ENCODE measurements at regions not wholly inside any gene's neighbourhood (a gene's known extent, or its start where the extent isn't known, plus 50 kb on each side); places are given as distances from the start of the nearest gene placed in this dataset.

DNA sequence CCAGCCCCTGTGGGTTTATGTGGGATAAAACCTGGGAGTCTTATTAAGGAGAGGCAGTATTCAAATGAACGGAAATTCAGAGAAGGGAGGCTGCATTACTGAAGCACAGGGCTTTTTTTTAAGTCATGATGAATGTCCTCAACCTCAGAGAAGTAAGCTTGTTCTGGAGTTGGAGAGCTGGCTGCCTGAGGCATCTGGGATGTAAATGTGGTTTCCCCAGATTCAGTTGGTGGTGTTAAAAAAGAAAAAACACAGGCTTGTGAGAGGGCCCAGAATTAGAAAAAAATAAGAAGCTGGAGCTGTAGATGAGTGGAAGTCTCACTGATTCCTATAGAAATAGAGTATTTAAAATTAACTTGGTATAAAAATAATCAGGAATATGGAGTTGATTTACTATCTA lies 64.0 kb upstream of the GPR12 start:
- H3K4me1 ChIP-seq: no peaks in the 10 kb centered on the region
- H3K4me3 ChIP-seq: no peak overlapping the region
- H3K27me3 ChIP-seq: no peaks in the 10 kb centered on the region
- DNase-seq: no peak
- TF ChIP-seq, protein P1, sequence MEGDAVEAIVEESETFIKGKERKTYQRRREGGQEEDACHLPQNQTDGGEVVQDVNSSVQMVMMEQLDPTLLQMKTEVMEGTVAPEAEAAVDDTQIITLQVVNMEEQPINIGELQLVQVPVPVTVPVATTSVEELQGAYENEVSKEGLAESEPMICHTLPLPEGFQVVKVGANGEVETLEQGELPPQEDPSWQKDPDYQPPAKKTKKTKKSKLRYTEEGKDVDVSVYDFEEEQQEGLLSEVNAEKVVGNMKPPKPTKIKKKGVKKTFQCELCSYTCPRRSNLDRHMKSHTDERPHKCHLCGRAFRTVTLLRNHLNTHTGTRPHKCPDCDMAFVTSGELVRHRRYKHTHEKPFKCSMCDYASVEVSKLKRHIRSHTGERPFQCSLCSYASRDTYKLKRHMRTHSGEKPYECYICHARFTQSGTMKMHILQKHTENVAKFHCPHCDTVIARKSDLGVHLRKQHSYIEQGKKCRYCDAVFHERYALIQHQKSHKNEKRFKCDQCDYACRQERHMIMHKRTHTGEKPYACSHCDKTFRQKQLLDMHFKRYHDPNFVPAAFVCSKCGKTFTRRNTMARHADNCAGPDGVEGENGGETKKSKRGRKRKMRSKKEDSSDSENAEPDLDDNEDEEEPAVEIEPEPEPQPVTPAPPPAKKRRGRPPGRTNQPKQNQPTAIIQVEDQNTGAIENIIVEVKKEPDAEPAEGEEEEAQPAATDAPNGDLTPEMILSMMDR (IDR thresholded peaks at IDR 0.05): no peak
- TF ChIP-seq POLR2A (IDR thresholded peaks at IDR 0.05): no peak
- no peaks in the 10 kb centered on the region for H3K36me3 ChIP-seq
- no peaks in the 10 kb centered on the region for H3K9me3 ChIP-seq
- no peak overlapping the region for H3K27ac ChIP-seq

- no peaks in the 10 kb centered on the region for H3K4me1 ChIP-seq
- no peak overlapping the region for H3K4me3 ChIP-seq
- no peak for DNase-seq
- TF ChIP-seq POLR2A (IDR thresholded peaks at IDR 0.05): no peak
- TF ChIP-seq, protein P1 (IDR thresholded peaks at IDR 0.05): no peak
- no peak overlapping the region for H3K27ac ChIP-seq
- no peaks in the 10 kb centered on the region for H3K36me3 ChIP-seq
- H3K9me3 ChIP-seq: no peaks in the 10 kb centered on the region
- H3K27me3 ChIP-seq: no peaks in the 10 kb centered on the region
Measured at GRCh38 chr13:26822146-26822545, 61.6 kb upstream of the GPR12 start.

GRCh38 chr13:26821672-26822071 lies 61.1 kb upstream of the GPR12 start:
- H3K27me3 ChIP-seq: no peaks in the 10 kb centered on the region

DNA sequence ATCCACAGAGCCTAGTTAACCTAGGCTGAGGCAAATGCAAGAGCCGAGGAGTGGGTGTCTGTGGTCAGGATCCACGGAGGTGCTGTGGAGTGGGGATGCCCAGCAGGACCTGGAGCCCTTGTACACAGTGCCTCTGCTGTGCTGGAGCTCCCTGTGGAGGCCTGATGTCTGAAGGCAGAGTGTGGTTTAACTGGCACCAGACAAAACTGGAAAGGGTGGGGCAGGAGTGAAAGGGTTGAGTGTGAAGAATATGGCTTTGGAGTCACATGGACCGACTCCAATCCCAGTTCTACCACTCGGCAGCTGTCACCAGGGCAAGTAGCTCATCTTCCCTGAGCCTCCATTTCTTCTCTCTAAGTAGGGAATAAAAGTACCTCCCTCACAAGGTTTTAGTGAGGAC lies 60.3 kb upstream of the GPR12 start:
- Histone ChIP-seq H3K4me3 (no peak overlapping the region), H3K4me1 (no peaks in the 10 kb centered on the region), H3K9me3 (no peaks in the 10 kb centered on the region), H3K27ac (no peak overlapping the region), H3K36me3 (no peaks in the 10 kb centered on the region), H3K27me3 (no peaks in the 10 kb centered on the region)
- no peak for DNase-seq
- TF ChIP-seq, protein P1 (IDR thresholded peaks at IDR 0.05): no peak
- TF ChIP-seq POLR2A (IDR thresholded peaks at IDR 0.05): no peak

More at GRCh38 chr13:26821672-26822071, 61.1 kb upstream of the GPR12 start:
- Histone ChIP-seq H3K4me3 (no peak overlapping the region), H3K4me1 (no peaks in the 10 kb centered on the region), H3K27ac (no peak overlapping the region), H3K9me3 (no peaks in the 10 kb centered on the region), H3K36me3 (no peaks in the 10 kb centered on the region)
- TF ChIP-seq, protein P1 (IDR thresholded peaks at IDR 0.05): no peak
- TF ChIP-seq POLR2A (IDR thresholded peaks at IDR 0.05): no peak
- no peak for DNase-seq

- H3K36me3 ChIP-seq: no peaks in the 10 kb centered on the region
- H3K4me1 ChIP-seq: no peaks in the 10 kb centered on the region
- DNase-seq: no peak
- no peaks in the 10 kb centered on the region for H3K9me3 ChIP-seq
- no peak overlapping the region for H3K4me3 ChIP-seq
- no peak for TF ChIP-seq POLR2A (IDR thresholded peaks at IDR 0.05)
- TF ChIP-seq, protein P1 (IDR thresholded peaks at IDR 0.05): no peak
- H3K27me3 ChIP-seq: no peaks in the 10 kb centered on the region
- H3K27ac ChIP-seq: no peak overlapping the region
Measured at GRCh38 chr13:26819046-26819445, 58.5 kb upstream of the GPR12 start.

GRCh38 chr13:26816881-26817280 lies 56.3 kb upstream of the GPR12 start:
- H3K27me3 ChIP-seq: no peaks in the 10 kb centered on the region
- DNase-seq: no peak
- H3K36me3 ChIP-seq: no peaks in the 10 kb centered on the region
- no peak for TF ChIP-seq POLR2A (IDR thresholded peaks at IDR 0.05)
- H3K27ac ChIP-seq: no peak overlapping the region
- no peaks in the 10 kb centered on the region for H3K4me1 ChIP-seq
- H3K9me3 ChIP-seq: no peaks in the 10 kb centered on the region
- no peak overlapping the region for H3K4me3 ChIP-seq

Measured in Peyer's patch (tissue), 4 donors.